ENCODE measurements at regions not wholly inside any gene's neighbourhood (a gene's known extent, or its start where the extent isn't known, plus 50 kb on each side); places are given as distances from the start of the nearest gene placed in this dataset.

- DNase-seq (ENCODE audit: low spot score in 2 of 2): no peak
- Histone ChIP-seq H3K36me3 (no peaks in the 10 kb centered on the region), H3K4me3 (no peak overlapping the region), H3K4me1 (no peaks in the 10 kb centered on the region), H3K27me3 (no peaks in the 10 kb centered on the region), H3K9me3 (no peaks in the 10 kb centered on the region), H3K27ac (no peak overlapping the region)
- TF ChIP-seq, protein P1, sequence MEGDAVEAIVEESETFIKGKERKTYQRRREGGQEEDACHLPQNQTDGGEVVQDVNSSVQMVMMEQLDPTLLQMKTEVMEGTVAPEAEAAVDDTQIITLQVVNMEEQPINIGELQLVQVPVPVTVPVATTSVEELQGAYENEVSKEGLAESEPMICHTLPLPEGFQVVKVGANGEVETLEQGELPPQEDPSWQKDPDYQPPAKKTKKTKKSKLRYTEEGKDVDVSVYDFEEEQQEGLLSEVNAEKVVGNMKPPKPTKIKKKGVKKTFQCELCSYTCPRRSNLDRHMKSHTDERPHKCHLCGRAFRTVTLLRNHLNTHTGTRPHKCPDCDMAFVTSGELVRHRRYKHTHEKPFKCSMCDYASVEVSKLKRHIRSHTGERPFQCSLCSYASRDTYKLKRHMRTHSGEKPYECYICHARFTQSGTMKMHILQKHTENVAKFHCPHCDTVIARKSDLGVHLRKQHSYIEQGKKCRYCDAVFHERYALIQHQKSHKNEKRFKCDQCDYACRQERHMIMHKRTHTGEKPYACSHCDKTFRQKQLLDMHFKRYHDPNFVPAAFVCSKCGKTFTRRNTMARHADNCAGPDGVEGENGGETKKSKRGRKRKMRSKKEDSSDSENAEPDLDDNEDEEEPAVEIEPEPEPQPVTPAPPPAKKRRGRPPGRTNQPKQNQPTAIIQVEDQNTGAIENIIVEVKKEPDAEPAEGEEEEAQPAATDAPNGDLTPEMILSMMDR (IDR thresholded peaks at IDR 0.05): no peak
- intact Hi-C loops (cut with DNase I): no loop called here
Observed at GRCh38 chr2:228705318-228705717, 523.8 kb upstream of the SPHKAP start.

GRCh38 chr2:228703152-228703551, 521.7 kb upstream of the SPHKAP start:
- Histone ChIP-seq H3K9me3 (no peaks in the 10 kb centered on the region), H3K27ac (no peak overlapping the region), H3K27me3 (no peaks in the 10 kb centered on the region), H3K36me3 (no peaks in the 10 kb centered on the region), H3K4me1 (no peaks in the 10 kb centered on the region), H3K4me3 (no peak overlapping the region)
- no peak for DNase-seq (ENCODE audit: low spot score in 2 of 2)
- intact Hi-C loops (cut with DNase I): no loop called here
- TF ChIP-seq, protein P1 (IDR thresholded peaks at IDR 0.05): no peak

GRCh38 chr2:228701506-228701905, 520.0 kb upstream of the SPHKAP start:
- Histone ChIP-seq H3K36me3 (no peaks in the 10 kb centered on the region), H3K4me1 (no peaks in the 10 kb centered on the region), H3K4me3 (no peak overlapping the region), H3K27me3 (no peaks in the 10 kb centered on the region), H3K9me3 (no peaks in the 10 kb centered on the region), H3K27ac (no peak overlapping the region)
- TF ChIP-seq, protein P1 (IDR thresholded peaks at IDR 0.05): no peak
- no peak for DNase-seq (ENCODE audit: low spot score in 2 of 2)
- intact Hi-C loops (cut with DNase I): no loop called here

GRCh38 chr2:228700638-228701037, 519.2 kb upstream of the SPHKAP start:
- intact Hi-C loops (cut with DNase I): no loop called here
- TF ChIP-seq, protein P1 (IDR thresholded peaks at IDR 0.05): no peak
- Histone ChIP-seq H3K9me3 (no peaks in the 10 kb centered on the region), H3K4me1 (no peaks in the 10 kb centered on the region), H3K27ac (no peak overlapping the region), H3K4me3 (no peak overlapping the region), H3K27me3 (no peaks in the 10 kb centered on the region), H3K36me3 (no peaks in the 10 kb centered on the region)
- DNase-seq (ENCODE audit: low spot score in 2 of 2): no peak

DNA sequence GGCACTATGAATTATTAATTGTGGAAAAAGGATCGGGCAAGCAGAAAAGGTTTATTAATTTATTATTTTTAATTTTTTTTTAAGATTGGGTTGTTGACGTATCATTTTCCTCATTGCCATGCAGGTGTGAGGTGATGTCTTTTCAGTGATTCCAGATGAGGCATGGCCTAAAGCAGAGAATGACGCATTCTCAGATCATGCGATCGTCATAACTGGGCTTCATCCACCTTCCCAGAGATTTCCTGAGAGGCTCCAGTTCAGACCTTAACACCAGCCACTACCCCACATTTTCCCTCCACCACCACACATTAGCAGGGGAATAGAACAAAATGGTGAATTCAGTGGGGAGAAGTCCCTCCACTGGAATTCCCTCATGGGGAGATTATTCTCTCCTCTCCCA, 518.4 kb upstream of the SPHKAP start:
- H3K36me3 ChIP-seq: no peaks in the 10 kb centered on the region
- no peak overlapping the region for H3K4me3 ChIP-seq
- TF ChIP-seq, protein P1 (IDR thresholded peaks at IDR 0.05): no peak
- no peaks in the 10 kb centered on the region for H3K27me3 ChIP-seq
- H3K27ac ChIP-seq: no peak overlapping the region
- intact Hi-C loops (cut with DNase I): loop anchor here (1.0 kb wide), 1 partner anchor 573 kb away; no protein-coding TSS in a partner anchor
- no peak for DNase-seq (ENCODE audit: low spot score in 2 of 2)
- H3K9me3 ChIP-seq: no peaks in the 10 kb centered on the region
- H3K4me1 ChIP-seq: no peaks in the 10 kb centered on the region

- TF ChIP-seq, protein P1 (IDR thresholded peaks at IDR 0.05): peak in 2 of 3 experiments; percentile 30 to 50
- intact Hi-C loops (cut with DNase I): loop anchor here (1.0 kb wide), 1 partner anchor 574 kb away; no protein-coding TSS in a partner anchor
- Histone ChIP-seq H3K36me3 (no peaks in the 10 kb centered on the region), H3K27ac (no peak overlapping the region), H3K4me3 (no peak overlapping the region), H3K27me3 (no peaks in the 10 kb centered on the region), H3K4me1 (no peaks in the 10 kb centered on the region), H3K9me3 (no peaks in the 10 kb centered on the region)
- no peak for DNase-seq (ENCODE audit: low spot score in 2 of 2)
Observed at GRCh38 chr2:228699400-228699799, 517.9 kb upstream of the SPHKAP start.

Data from ascending aorta (tissue), 2 donors.